HG02678 (cell line): ENCODE measurements at regions not wholly inside any gene's neighbourhood (a gene's known extent, or its start where the extent isn't known, plus 50 kb on each side); places are given as distances from the start of the nearest gene placed in this dataset.
"Not testable (repeated sequence)": the region's sequence is repeated elsewhere in the genome, so short reads cannot be mapped to it uniquely, and the experiment has no call there.

Experiments used
- ATAC-seq: cut with Tn5 transposase; IDR thresholded peaks from one replicate; pipeline ENCODE4 v1.9.1; 2021; ENCODE audit warnings: mild to moderate bottlenecking, moderate library complexity; ENCODE audit not compliant: unreplicated experiment

DNA sequence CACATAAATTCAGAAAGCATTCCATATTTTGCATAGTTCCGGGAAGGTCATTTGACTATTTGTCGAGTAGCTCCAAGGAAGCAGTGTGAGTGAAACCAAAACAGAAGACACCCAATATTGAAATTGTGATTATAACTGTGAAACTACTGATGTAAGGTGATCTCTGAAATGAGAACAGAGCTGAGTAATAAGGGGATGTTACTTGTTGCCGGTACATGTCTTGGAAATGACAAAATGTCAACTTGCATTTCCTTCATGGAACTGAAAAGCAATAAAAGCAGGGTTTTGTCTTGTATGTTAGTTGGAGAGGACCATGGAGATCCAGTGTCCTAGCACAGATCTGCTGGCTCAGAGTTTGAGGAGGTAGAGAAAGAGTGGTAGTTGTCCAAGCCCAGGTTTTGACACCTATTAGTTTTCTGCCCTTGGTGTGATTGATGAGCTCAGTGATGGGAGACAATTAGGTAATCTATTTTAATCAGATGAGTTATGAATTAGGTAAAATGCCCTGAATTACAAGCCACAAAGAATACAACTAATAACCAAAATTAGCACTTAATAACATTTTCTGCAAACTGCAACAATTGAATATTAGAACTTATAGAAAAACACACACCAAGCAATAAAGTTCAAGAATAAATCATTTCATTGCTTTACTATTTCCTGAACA, 58.7 kb upstream of the ZNF519 start:
- ATAC-seq = peak; percentile 95

- ATAC-seq = no peak
Measured at GRCh38 chr18:14189858-14190257, 57.6 kb upstream of the ZNF519 start.

- not testable (repeated sequence) for ATAC-seq
Measured at GRCh38 chr18:14188751-14189406, 56.6 kb upstream of the ZNF519 start.
